D721Med (cell line): ENCODE measurements at regions not wholly inside any gene's neighbourhood (a gene's known extent, or its start where the extent isn't known, plus 50 kb on each side); places are given as distances from the start of the nearest gene placed in this dataset.
A peak's percentile ranks its signal among the peaks of the same experiment; 100 is the strongest.

ENCODE experiments used
- DNase-seq: peaks from one replicate; pipeline ENCODE4 v3.0.0; 2011; ENCODE audit warnings: low spot score; ENCODE audit not compliant: insufficient read length
- FAIRE-seq: peaks from 2 replicates; lab custom pipeline; 2011; peaks lifted over from hg19 to GRCh38; lab: Jason Lieb, UNC
- CTCF ChIP-seq: IDR thresholded peaks from 2 replicates; pipeline ENCODE4 v1.5.1; 2012; ENCODE audit warnings: mild to moderate bottlenecking, control low read depth; ENCODE audit not compliant: insufficient read depth; ENCODE audit errors: missing control alignments

GRCh38 chr2:196383799-196384198, 212.4 kb upstream of the STK17B start:
- TF ChIP-seq CTCF: no peak
- DNase-seq (no peak), FAIRE-seq (peak; percentile 21)

GRCh38 chr2:196384729-196385128, 213.4 kb upstream of the STK17B start:
- no peak for DNase-seq

GRCh38 chr2:196389670-196390069, 218.3 kb upstream of the STK17B start:
- no peak for DNase-seq
- no peak for TF ChIP-seq CTCF
- no peak for FAIRE-seq

More at GRCh38 chr2:196384729-196385128, 213.4 kb upstream of the STK17B start:
- FAIRE-seq: no peak
- TF ChIP-seq CTCF: no peak

GRCh38 chr2:196390243-196391148, 219.1 kb upstream of the STK17B start:
- DNase-seq: no peak
- no peak for FAIRE-seq
- no peak for TF ChIP-seq CTCF

- DNase-seq (no peak), FAIRE-seq (no peak)
- no peak for TF ChIP-seq CTCF
These were observed 219.7 kb upstream of the STK17B start for GRCh38 chr2:196391149-196391479.

- FAIRE-seq (no peak), DNase-seq (no peak)
- TF ChIP-seq CTCF: no peak
These were observed 227.7 kb upstream of the STK17B start for GRCh38 chr2:196399096-196399495.

- TF ChIP-seq CTCF: no peak
- FAIRE-seq: no peak
- no peak for DNase-seq
These were observed 228.6 kb upstream of the STK17B start for GRCh38 chr2:196399722-196400691.
